PC-9 (cell line): ENCODE measurements at regions not wholly inside any gene's neighbourhood (a gene's known extent, or its start where the extent isn't known, plus 50 kb on each side); places are given as distances from the start of the nearest gene placed in this dataset.

Source experiments
- BruUV-seq: library from RNA; stranded (reverse); fragments of 400-500 nt; replicated peaks from 2 replicates; lab custom pipeline; 2021; lab: Mats Ljungman, UMichigan
- CTCF ChIA-PET: fragments of 300-600 bp; sonication (Branson Sonifier 250); formaldehyde crosslinking; loops from one replicate; lab custom pipeline; 2022; ENCODE audit warnings: antibody characterized with exemption; lab: Charles Lee
- POLR2A ChIA-PET: fragments of 300-600 bp; sonication (Branson Sonifier 250); formaldehyde crosslinking; loops from one replicate; lab custom pipeline; 2022; ENCODE audit warnings: antibody characterized with exemption; ENCODE audit not compliant: unreplicated experiment; lab: Charles Lee
- DNase-seq, 2 experiments: peaks; one replicate each; pipeline versions ENCODE4 v3.0.0 to v3.0.0-alpha.2; 2015 to 2022; ENCODE audit warnings: mixed read lengths in 1 of 2
- H2AFZ ChIP-seq: fragments of 200-600 bp; sonication (generic); 2 replicates; pipeline ENCODE4 v1.8.1; 2017; ENCODE audit warnings: antibody characterized with exemption
- H3F3A ChIP-seq: fragments of 200-600 bp; sonication (generic); 2 replicates; pipeline ENCODE4 v1.8.1; 2017; ENCODE audit warnings: antibody characterized with exemption, mild to moderate bottlenecking, low read depth; ENCODE audit not compliant: insufficient read depth
- H3K27ac ChIP-seq: fragments of 200-600 bp; sonication (generic); 2 replicates; pipeline ENCODE4 v1.6.1; 2016; ENCODE audit warnings: mixed run types
- H3K27me3 ChIP-seq: fragments of 200-600 bp; sonication (generic); 2 replicates; pipeline ENCODE4 v1.6.1; 2016; ENCODE audit warnings: low read depth, mixed run types; ENCODE audit not compliant: insufficient read depth
- H3K36me3 ChIP-seq: fragments of 200-600 bp; sonication (generic); 2 replicates; pipeline ENCODE4 v1.6.1; 2016; ENCODE audit warnings: low read depth, mixed run types
- H3K4me1 ChIP-seq: fragments of 200-600 bp; sonication (generic); replicated peaks from 2 replicates; pipeline ENCODE4 v1.6.1; 2016; ENCODE audit warnings: mixed run types; ENCODE audit not compliant: insufficient read depth
- H3K4me2 ChIP-seq: fragments of 200-600 bp; sonication (generic); 2 replicates; pipeline ENCODE4 v1.6.1; 2017; ENCODE audit warnings: mixed run types
- H3K4me3 ChIP-seq: fragments of 200-600 bp; sonication (generic); 2 replicates; pipeline ENCODE4 v1.6.1; 2016; ENCODE audit warnings: mixed run types
- H3K79me2 ChIP-seq: fragments of 200-600 bp; sonication (generic); 2 replicates; pipeline ENCODE4 v1.6.1; 2017; ENCODE audit warnings: low read depth, mixed run types
- H3K9me2 ChIP-seq: fragments of 200-600 bp; sonication (generic); 2 replicates; pipeline ENCODE4 v1.8.1; 2017; ENCODE audit warnings: mild to moderate bottlenecking; ENCODE audit not compliant: insufficient read depth
- H3K9me3 ChIP-seq: fragments of 200-600 bp; sonication (generic); 2 replicates; pipeline ENCODE4 v1.8.1; 2016; ENCODE audit warnings: low read depth; ENCODE audit not compliant: insufficient read depth
- H4K20me1 ChIP-seq: fragments of 200-600 bp; sonication (generic); 2 replicates; pipeline ENCODE4 v1.8.1; 2017; ENCODE audit not compliant: insufficient read depth
- EZH2 ChIP-seq: fragments of 200-600 bp; sonication (generic); IDR thresholded peaks from 2 replicates; pipeline ENCODE4 v1.8.0; 2017; ENCODE audit warnings: antibody characterized with exemption, low read depth
- intact Hi-C: fragments of 100-400 bp; cut with micrococcal nuclease; formaldehyde crosslinking; loops from one replicate; pipeline ENCODE4 v1.10.0; 2022; ENCODE audit not compliant: unreplicated experiment
- TF ChIP-seq, protein P1 (sequence below): fragments of 200-600 bp; sonication (generic); conservative IDR thresholded peaks from 2 replicates; pipeline ENCODE4 v1.6.1; 2017; ENCODE audit warnings: mixed run types, antibody characterized with exemption, mild to moderate bottlenecking, moderate library complexity

- no peak overlapping the region for H2AFZ ChIP-seq
- CTCF ChIA-PET, result no interaction called here
Observed at GRCh38 chr9:26391036-26391435, 501.6 kb downstream of the CAAP1 start.

DNA sequence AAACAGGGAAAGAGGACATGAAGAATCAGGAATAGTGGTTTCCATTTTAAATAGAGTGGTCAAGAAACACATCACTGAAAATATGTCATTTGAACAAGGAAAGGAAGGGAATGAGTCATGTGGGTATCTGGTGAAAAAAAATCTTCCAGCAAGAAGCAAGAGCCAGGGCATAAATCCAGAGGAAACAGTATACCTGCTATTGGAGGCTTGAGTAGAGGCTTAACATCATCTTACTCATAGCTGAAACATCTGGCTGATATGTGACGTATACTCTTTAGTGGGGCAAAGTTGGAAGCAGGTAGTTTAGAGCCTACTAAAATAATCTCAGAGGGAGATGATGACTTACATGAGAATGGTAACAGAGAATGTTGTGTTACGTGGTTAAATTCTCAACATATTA is 517.2 kb downstream of the CAAP1 start:
- Histone ChIP-seq H2AFZ (no peak overlapping the region), H3K9me2 (no peaks in the 10 kb centered on the region), H3K79me2 (no peaks in the 10 kb centered on the region), H3K36me3 (no peaks in the 10 kb centered on the region), H3K27me3 (no peaks in the 10 kb centered on the region), H3K9me3 (no peaks in the 10 kb centered on the region), H3F3A (no peaks in the 10 kb centered on the region), H3K4me1 (no peaks in the 10 kb centered on the region), H3K4me3 (no peak overlapping the region), H4K20me1 (no peaks in the 10 kb centered on the region), H3K27ac (no peak overlapping the region), H3K4me2 (no peak overlapping the region)
- ChIA-PET CTCF (no interaction called here), POLR2A (no interaction called here)
- intact Hi-C loops, result no loop called here
- DNase-seq, result no peak
- BruUV-seq, result no TSS peak
- TF ChIP-seq, protein P1, sequence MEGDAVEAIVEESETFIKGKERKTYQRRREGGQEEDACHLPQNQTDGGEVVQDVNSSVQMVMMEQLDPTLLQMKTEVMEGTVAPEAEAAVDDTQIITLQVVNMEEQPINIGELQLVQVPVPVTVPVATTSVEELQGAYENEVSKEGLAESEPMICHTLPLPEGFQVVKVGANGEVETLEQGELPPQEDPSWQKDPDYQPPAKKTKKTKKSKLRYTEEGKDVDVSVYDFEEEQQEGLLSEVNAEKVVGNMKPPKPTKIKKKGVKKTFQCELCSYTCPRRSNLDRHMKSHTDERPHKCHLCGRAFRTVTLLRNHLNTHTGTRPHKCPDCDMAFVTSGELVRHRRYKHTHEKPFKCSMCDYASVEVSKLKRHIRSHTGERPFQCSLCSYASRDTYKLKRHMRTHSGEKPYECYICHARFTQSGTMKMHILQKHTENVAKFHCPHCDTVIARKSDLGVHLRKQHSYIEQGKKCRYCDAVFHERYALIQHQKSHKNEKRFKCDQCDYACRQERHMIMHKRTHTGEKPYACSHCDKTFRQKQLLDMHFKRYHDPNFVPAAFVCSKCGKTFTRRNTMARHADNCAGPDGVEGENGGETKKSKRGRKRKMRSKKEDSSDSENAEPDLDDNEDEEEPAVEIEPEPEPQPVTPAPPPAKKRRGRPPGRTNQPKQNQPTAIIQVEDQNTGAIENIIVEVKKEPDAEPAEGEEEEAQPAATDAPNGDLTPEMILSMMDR, result no peak
- no peak for TF ChIP-seq EZH2

More at GRCh38 chr9:26391036-26391435, 501.6 kb downstream of the CAAP1 start:
- intact Hi-C loops, result no loop called here
- DNase-seq, result no peak
- H3K4me3 ChIP-seq, result no peak overlapping the region
- no peaks in the 10 kb centered on the region for H3K9me2 ChIP-seq
- no peaks in the 10 kb centered on the region for H4K20me1 ChIP-seq
- POLR2A ChIA-PET, result no interaction called here
- no peaks in the 10 kb centered on the region for H3K27me3 ChIP-seq
- H3K9me3 ChIP-seq, result no peaks in the 10 kb centered on the region
- no peaks in the 10 kb centered on the region for H3K4me1 ChIP-seq
- H3K36me3 ChIP-seq, result no peaks in the 10 kb centered on the region
- H3K79me2 ChIP-seq, result no peaks in the 10 kb centered on the region
- no peak overlapping the region for H3K27ac ChIP-seq
- H3K4me2 ChIP-seq, result no peak overlapping the region
- BruUV-seq, result no TSS peak
- no peaks in the 10 kb centered on the region for H3F3A ChIP-seq
- no peak for TF ChIP-seq EZH2
- TF ChIP-seq, protein P1, result no peak

GRCh38 chr9:26373616-26374015 is 519.0 kb downstream of the CAAP1 start:
- Histone ChIP-seq H2AFZ (no peak overlapping the region), H3K9me2 (no peaks in the 10 kb centered on the region), H3F3A (no peaks in the 10 kb centered on the region), H3K79me2 (no peaks in the 10 kb centered on the region), H3K9me3 (no peaks in the 10 kb centered on the region), H3K4me1 (no peaks in the 10 kb centered on the region), H4K20me1 (no peaks in the 10 kb centered on the region), H3K27me3 (no peaks in the 10 kb centered on the region), H3K4me3 (no peak overlapping the region), H3K36me3 (no peaks in the 10 kb centered on the region), H3K27ac (no peak overlapping the region), H3K4me2 (no peak overlapping the region)
- no peak for DNase-seq
- CTCF ChIA-PET, result no interaction called here
- POLR2A ChIA-PET, result no interaction called here
- intact Hi-C loops, result no loop called here
- BruUV-seq, result no TSS peak
- no peak for TF ChIP-seq EZH2
- TF ChIP-seq, protein P1, result no peak
